GM20000 (cell line): ENCODE measurements at regions not wholly inside any gene's neighbourhood (a gene's known extent, or its start where the extent isn't known, plus 50 kb on each side); places are given as distances from the start of the nearest gene placed in this dataset.
A peak's percentile ranks its signal among the peaks of the same experiment; 100 is the strongest.
"Not testable (repeated sequence)": the region's sequence is repeated elsewhere in the genome, so short reads cannot be mapped to it uniquely, and the experiment has no call there.

Experiments
- DNase-seq: peaks from one replicate; pipeline ENCODE4 v3.0.0; 2012; ENCODE audit warnings: low spot score
- TF ChIP-seq, protein P1 (sequence below): IDR thresholded peaks from 2 replicates; pipeline ENCODE4 v1.5.1; 2012; ENCODE audit warnings: mild to moderate bottlenecking, control low read depth; ENCODE audit errors: extremely low read depth, missing control alignments

DNA sequence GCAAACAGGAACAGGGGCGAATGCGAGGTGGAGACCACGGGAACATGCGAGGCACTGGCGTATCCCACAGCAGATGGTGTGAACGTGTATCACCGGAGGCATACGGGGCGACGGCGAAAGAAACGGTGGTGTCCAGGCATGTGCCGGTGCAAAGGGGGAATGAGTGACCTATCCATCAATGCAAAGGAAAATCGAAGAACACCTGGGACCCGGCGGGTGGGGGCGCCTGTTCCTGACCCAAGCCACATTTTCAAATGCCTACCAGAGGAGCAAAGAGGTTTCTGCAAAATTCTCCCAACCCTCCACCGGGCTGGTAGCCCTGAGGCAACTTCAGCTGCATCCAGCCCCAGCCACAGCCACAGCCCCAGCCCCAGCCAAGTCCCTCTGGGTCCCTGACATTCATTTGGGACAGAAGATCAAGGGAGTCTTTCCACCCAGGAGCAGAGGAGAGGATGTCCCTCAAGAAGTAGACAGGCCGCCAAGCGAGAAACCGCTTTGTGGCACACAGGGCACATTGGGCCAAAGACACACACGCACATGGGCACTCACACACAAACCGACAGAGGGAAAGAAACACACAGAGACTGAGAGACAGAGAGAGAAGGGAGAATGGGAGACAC lies 164.0 kb upstream of the ZNF337 start:
- TF ChIP-seq, protein P1, sequence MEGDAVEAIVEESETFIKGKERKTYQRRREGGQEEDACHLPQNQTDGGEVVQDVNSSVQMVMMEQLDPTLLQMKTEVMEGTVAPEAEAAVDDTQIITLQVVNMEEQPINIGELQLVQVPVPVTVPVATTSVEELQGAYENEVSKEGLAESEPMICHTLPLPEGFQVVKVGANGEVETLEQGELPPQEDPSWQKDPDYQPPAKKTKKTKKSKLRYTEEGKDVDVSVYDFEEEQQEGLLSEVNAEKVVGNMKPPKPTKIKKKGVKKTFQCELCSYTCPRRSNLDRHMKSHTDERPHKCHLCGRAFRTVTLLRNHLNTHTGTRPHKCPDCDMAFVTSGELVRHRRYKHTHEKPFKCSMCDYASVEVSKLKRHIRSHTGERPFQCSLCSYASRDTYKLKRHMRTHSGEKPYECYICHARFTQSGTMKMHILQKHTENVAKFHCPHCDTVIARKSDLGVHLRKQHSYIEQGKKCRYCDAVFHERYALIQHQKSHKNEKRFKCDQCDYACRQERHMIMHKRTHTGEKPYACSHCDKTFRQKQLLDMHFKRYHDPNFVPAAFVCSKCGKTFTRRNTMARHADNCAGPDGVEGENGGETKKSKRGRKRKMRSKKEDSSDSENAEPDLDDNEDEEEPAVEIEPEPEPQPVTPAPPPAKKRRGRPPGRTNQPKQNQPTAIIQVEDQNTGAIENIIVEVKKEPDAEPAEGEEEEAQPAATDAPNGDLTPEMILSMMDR = no peak

GRCh38 chr20:25859649-25860530 lies 163.2 kb upstream of the ZNF337 start:
- DNase-seq = no peak
- TF ChIP-seq, protein P1 = no peak

More for the DNA sequence above, 164.0 kb upstream of the ZNF337 start:
- no peak for DNase-seq

GRCh38 chr20:25858495-25859425 lies 162.1 kb upstream of the ZNF337 start:
- DNase-seq = no peak
- TF ChIP-seq, protein P1 = no peak

DNA sequence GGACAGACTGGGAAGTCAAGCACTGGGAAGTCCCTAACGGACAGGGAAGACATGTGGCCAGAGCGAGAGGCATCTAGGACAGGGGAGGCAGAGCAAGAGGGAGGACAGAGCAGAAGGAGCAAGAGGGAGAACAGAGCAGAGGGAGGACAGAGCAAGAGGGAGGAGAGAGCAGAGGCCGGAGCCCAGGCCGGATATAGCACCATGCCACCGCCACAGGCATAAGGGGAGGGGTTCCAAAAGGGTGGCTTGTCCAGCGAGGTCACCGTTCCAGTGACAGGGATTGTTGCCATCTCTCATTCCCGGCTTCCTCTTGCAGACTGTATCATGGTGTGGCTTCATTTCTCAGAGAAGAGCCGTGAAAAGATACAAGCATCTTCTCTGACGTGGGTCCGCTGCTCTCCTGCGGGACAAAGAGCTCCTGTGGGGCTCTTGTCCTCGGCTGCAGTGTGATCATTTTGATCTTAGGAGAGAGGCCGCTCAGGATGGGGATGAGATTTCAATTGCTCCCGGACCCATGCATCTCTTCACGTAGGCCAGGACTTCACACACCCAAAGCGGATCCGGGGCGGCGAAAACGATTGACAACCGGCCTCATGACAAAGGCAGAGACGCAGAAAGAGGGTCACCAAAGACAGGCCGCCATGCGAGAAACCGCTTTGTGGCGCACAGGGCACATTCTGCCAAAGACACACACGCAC lies 160.6 kb upstream of the ZNF337 start:
- DNase-seq = not testable (repeated sequence)

GRCh38 chr20:25856256-25856884 lies 159.7 kb upstream of the ZNF337 start:
- TF ChIP-seq, protein P1 = no peak
- no peak for DNase-seq

GRCh38 chr20:25855451-25856156 lies 159.0 kb upstream of the ZNF337 start:
- not testable (repeated sequence) for DNase-seq

DNA sequence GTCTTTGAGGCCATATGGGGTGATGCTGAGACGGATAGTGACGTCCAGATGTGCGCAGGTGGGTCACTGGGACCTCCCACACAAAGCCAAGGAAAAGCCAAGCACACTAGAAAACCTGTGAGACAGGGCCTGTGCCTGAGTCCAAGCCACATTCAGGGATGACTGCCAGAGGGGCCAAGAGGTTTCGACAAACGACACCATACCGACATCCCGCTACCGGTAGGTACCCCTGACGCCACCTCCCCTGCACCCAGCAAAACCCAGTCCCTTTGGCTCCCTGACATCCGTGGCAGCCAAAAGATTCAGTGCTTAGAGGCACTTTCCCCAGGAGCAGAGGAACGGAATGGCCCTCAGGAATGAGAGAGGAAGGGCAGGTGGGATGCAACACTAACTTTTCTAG lies 158.0 kb upstream of the ZNF337 start:
- DNase-seq = not testable (repeated sequence)

DNA sequence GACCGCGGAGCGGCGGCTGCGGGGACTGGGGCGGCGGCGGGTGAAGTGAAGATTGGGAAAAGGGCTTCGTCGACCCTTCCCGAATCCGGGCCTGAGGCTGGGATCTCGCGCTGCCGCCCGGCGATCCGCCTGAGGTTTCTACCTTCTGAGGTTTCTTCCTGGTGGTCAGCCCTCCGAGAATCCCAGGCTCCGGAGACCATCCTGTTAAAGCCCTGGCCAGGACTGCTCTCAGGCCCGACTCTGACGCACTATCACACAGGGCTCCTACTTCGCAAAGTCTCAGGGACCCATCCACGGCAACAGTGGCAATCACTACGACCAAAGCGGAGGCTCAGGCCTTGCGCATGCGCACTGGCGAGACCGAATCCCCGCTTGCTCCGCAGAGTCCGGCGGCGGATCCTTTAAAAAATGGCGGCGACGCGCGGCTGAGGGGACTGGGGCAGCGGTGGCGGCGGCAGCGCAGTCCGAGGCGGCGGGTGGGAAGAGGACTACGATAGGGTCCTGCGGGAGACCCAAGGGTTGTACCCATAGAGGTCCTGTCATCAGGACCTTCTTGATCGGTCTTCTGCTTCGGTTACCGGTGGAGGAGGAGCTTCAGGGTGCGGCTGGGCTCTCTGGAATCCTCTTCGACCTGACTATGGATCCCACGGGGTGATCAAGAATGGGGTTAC lies 157.2 kb upstream of the ZNF337 start:
- peak; percentile 72 for DNase-seq

DNA sequence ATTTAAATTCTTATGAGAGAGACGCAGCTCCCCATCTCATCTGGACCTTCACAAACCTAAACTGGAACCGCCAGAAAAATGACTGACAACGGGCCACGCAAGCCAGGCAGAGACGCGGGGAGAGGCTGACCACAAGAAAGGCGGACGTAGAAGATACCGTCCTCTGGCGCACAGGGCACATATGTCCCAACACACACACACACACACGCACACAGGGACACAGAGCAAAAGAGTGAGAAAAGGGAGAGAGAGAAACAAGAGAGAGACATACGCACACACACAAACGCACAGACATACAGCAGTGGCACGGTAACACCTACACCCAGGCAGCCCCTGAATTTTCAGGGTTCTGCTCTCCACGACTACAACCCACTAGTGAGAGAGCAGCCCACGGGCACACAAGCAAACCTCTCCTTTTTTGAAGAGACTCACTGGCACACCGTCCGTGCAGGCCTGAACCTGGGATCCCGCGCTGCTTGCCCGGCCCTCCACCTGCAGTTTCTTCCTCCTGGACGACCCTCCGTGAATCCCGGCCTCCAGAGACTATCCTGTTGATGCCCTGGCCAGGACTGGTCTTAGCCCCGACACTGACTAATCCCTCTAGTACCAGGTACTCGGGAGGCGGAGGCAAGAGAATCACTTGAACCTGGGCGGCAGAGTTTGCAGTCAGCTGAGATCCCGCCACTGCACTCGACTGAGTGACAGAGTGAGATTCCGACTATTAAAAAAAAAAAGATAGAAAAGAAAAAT lies 156.5 kb upstream of the ZNF337 start:
- not testable (repeated sequence) for DNase-seq

- DNase-seq = not testable (repeated sequence)
Observed at GRCh38 chr20:25850133-25850532, 153.5 kb upstream of the ZNF337 start.
